ENCODE measurements at regions not wholly inside any gene's neighbourhood (a gene's known extent, or its start where the extent isn't known, plus 50 kb on each side); places are given as distances from the start of the nearest gene placed in this dataset.
A peak's percentile ranks its signal among the peaks of the same experiment; 100 is the strongest.

- no peak for DNase-seq (ENCODE audit: low spot score)
- ChIA-PET CTCF (no interaction called here), POLR2A (ENCODE audit: low non-redundant PET) (no interaction called here)
- TF ChIP-seq, protein P1, sequence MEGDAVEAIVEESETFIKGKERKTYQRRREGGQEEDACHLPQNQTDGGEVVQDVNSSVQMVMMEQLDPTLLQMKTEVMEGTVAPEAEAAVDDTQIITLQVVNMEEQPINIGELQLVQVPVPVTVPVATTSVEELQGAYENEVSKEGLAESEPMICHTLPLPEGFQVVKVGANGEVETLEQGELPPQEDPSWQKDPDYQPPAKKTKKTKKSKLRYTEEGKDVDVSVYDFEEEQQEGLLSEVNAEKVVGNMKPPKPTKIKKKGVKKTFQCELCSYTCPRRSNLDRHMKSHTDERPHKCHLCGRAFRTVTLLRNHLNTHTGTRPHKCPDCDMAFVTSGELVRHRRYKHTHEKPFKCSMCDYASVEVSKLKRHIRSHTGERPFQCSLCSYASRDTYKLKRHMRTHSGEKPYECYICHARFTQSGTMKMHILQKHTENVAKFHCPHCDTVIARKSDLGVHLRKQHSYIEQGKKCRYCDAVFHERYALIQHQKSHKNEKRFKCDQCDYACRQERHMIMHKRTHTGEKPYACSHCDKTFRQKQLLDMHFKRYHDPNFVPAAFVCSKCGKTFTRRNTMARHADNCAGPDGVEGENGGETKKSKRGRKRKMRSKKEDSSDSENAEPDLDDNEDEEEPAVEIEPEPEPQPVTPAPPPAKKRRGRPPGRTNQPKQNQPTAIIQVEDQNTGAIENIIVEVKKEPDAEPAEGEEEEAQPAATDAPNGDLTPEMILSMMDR (conservative IDR thresholded peaks at IDR 0.05; ENCODE audit: low read depth): no peak
- H3K27ac ChIP-seq: peak overlapping the region; percentile 100
These were observed 239.9 kb downstream of the OPA1 start for GRCh38 chr3:193832833-193833413.

DNA sequence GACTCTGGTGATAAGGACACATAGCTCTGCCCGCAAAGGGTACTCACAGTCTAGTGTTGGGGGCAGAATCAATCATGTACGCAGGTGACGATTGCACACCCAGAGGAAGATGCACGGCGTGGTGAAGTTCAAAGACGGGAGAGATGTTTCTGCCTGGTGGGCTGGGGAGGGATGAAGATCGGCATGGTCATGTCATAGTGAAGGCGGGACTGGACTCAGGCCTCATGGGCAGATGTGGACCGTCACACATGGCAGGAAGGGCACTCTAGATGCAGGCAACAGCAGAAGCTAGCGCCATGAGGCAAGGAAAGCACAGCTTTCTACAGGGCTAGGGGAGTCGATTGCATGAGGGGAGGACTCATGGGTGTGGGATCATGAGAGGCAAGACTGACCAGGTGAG, 240.6 kb downstream of the OPA1 start:
- ChIA-PET CTCF (interaction anchor here (0.6 kb wide), 1 partner anchor 191 kb away, joined by 3 read pairs; no protein-coding TSS in a partner anchor), POLR2A (ENCODE audit: low non-redundant PET) (no interaction called here)
- TF ChIP-seq, protein P1 (conservative IDR thresholded peaks at IDR 0.05; ENCODE audit: low read depth): no peak
- H3K27ac ChIP-seq: peak overlapping the region; percentile 57; the same call in 1 of the 2 replicates
- no peak for DNase-seq (ENCODE audit: low spot score)

- CTCF ChIA-PET: interaction anchor here (0.5 kb wide), 1 partner anchor 32 kb away, joined by 4 read pairs; no protein-coding TSS in a partner anchor
- POLR2A ChIA-PET (ENCODE audit: low non-redundant PET): no interaction called here
- TF ChIP-seq, protein P1 (conservative IDR thresholded peaks at IDR 0.05; ENCODE audit: low read depth): no peak
- H3K27ac ChIP-seq: no peak overlapping the region
- no peak for DNase-seq (ENCODE audit: low spot score)
These were observed 242.4 kb downstream of the OPA1 start for GRCh38 chr3:193835414-193835813.

DNA sequence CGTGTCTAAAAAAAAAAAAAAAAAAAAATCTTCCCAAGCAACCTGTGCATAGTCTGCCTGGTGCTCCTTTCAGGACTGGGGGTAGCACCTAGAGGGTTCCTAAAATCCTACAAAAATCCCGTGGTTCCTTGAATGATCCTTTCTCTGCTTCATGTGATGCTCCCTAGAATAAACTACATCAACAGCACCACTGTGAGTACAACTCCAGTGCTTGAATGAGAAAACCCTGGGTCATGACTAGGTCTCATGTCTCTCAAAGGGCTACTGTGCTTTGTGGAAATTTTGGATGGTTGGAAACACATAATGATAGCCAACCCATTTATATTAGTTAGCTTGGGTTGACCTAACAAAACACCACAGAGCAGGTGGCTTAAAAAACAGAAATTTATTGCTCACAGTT, 243.5 kb downstream of the OPA1 start:
- TF ChIP-seq, protein P1 (conservative IDR thresholded peaks at IDR 0.05; ENCODE audit: low read depth): no peak
- ChIA-PET CTCF (interaction anchor here (0.6 to 1.0 kb wide), 4 partner anchors 18 to 115 kb away, joined by 3 to 5 read pairs (median 3); no protein-coding TSS in a partner anchor), POLR2A (ENCODE audit: low non-redundant PET) (no interaction called here)
- DNase-seq (ENCODE audit: low spot score): no peak
- H3K27ac ChIP-seq: no peak overlapping the region

DNA sequence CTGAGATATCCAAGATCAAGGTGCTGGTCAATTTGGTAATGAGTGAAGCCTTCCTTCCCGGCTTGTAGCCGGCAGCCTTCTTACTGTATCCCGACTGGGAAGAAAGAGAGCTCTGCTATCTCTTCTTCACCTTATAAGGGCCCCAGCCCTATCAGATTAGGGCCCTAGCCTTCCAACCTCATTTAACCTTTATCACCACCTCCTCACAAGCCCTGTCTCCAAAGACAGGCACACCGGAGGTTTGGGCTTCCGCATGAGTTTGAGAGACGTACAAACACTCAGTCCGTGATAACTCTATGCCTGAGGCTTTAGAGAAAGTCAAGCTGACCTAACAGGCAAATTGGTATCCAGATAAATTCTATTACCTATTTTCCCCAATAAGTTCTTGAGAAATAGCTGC, 243.9 kb downstream of the OPA1 start:
- TF ChIP-seq, protein P1 (conservative IDR thresholded peaks at IDR 0.05; ENCODE audit: low read depth): no peak

GRCh38 chr3:193837347-193837827, 244.4 kb downstream of the OPA1 start:
- ChIA-PET CTCF (no interaction called here), POLR2A (ENCODE audit: low non-redundant PET) (no interaction called here)
- TF ChIP-seq, protein P1 (conservative IDR thresholded peaks at IDR 0.05; ENCODE audit: low read depth): no peak
- peak overlapping the region; percentile 30 for H3K27ac ChIP-seq
- no peak for DNase-seq (ENCODE audit: low spot score)

More for the DNA sequence above, 243.9 kb downstream of the OPA1 start:
- peak overlapping the region; percentile 30 for H3K27ac ChIP-seq
- CTCF ChIA-PET: interaction anchor here (0.6 to 1.0 kb wide), 2 partner anchors 23 to 46 kb away, joined by 3 read pairs; no protein-coding TSS in a partner anchor
- POLR2A ChIA-PET (ENCODE audit: low non-redundant PET): no interaction called here
- DNase-seq (ENCODE audit: low spot score): no peak

All from RWPE1 (cell line).